ENCODE measurements at regions not wholly inside any gene's neighbourhood (a gene's known extent, or its start where the extent isn't known, plus 50 kb on each side); places are given as distances from the start of the nearest gene placed in this dataset.

DNA sequence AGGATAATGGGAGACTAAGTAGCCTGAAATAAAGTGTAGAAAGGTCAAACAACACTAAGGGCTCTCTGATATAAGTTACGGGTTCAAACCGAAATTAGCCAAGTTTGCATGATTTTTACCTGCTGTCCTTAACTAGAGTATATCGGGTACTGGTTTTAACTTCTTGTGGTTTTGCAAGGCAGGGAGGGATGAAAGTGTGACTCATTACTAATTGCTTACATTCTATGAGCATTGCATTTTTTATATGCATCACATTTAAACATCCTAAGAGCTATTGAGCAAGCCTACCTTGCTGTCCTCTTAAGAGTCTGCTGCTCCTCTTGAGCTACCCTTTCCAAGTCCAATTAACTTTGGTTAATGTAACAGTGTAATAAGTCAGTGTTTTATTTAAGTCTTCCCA, 415.4 kb downstream of the SLITRK5 start:
- Histone ChIP-seq H3K9me3 (ENCODE audit: control insufficient read depth in 4 of 4, low read length in 3 of 4) (no peaks in the 10 kb centered on the region), H3K4me3 (ENCODE audit: low read depth in 1 of 3, low read length in 3 of 3) (no peak overlapping the region), H3K27ac (ENCODE audit: low read depth in 1 of 2, low read length in 2 of 2) (no peak overlapping the region), H3K36me3 (ENCODE audit: control insufficient read depth in 4 of 4, insufficient read depth in 3 of 4, low read depth in 1 of 4, low read length in 3 of 4) (no peaks in the 10 kb centered on the region), H3K4me1 (ENCODE audit: control insufficient read depth in 4 of 4, insufficient read depth in 4 of 4, low read length in 3 of 4) (no peaks in the 10 kb centered on the region), H3K27me3 (ENCODE audit: control insufficient read depth in 4 of 4, insufficient read depth in 4 of 4, low read length in 3 of 4) (no peaks in the 10 kb centered on the region), H3K9ac (ENCODE audit: low read depth in 1 of 2, low read length in 2 of 2) (no peak overlapping the region)
- WGBS = 88% methylated on average over 3 of the region's 3 CpGs
- no peak for DNase-seq (ENCODE audit: low spot score)
- TF ChIP-seq, protein P1, sequence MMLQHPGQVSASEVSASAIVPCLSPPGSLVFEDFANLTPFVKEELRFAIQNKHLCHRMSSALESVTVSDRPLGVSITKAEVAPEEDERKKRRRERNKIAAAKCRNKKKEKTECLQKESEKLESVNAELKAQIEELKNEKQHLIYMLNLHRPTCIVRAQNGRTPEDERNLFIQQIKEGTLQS (IDR thresholded peaks at IDR 0.05) = no peak
- TF ChIP-seq RXRA (IDR thresholded peaks at IDR 0.05) (no peak), HNF4A (conservative IDR thresholded peaks at IDR 0.05) (no peak), HNF4G (IDR thresholded peaks at IDR 0.05) (no peak), TAF1 (conservative IDR thresholded peaks at IDR 0.05) (no peak), SP1 (IDR thresholded peaks at IDR 0.05) (no peak), GABPA (IDR thresholded peaks at IDR 0.05 in 1 of 2, conservative IDR thresholded peaks at IDR 0.05 in 1 of 2) (no peak)
- TF ChIP-seq, protein P2, sequence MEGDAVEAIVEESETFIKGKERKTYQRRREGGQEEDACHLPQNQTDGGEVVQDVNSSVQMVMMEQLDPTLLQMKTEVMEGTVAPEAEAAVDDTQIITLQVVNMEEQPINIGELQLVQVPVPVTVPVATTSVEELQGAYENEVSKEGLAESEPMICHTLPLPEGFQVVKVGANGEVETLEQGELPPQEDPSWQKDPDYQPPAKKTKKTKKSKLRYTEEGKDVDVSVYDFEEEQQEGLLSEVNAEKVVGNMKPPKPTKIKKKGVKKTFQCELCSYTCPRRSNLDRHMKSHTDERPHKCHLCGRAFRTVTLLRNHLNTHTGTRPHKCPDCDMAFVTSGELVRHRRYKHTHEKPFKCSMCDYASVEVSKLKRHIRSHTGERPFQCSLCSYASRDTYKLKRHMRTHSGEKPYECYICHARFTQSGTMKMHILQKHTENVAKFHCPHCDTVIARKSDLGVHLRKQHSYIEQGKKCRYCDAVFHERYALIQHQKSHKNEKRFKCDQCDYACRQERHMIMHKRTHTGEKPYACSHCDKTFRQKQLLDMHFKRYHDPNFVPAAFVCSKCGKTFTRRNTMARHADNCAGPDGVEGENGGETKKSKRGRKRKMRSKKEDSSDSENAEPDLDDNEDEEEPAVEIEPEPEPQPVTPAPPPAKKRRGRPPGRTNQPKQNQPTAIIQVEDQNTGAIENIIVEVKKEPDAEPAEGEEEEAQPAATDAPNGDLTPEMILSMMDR (IDR thresholded peaks at IDR 0.05; ENCODE audit: low read depth, low read length, missing input control) = no peak

DNA sequence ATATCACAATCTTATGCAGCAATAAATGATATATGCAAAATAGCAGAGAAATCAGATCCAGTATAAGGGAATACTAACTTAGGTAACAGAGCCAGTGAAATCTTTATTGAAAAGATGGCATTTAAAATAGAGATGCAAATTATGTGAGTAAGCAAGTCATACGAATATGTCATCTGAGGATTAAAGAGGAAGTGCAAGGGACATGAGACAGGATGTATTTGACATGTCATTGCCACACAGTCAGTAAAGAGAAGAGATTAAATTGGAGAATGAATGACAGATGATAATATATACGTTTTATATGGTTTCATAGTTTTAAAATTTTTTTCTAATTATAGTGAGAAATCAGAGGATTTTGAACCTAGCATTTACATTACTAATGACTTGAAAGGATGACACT, 426.4 kb downstream of the SLITRK5 start:
- Histone ChIP-seq H3K36me3 (ENCODE audit: control insufficient read depth in 4 of 4, insufficient read depth in 3 of 4, low read depth in 1 of 4, low read length in 3 of 4) (no peaks in the 10 kb centered on the region), H3K9me3 (ENCODE audit: control insufficient read depth in 4 of 4, low read length in 3 of 4) (no peaks in the 10 kb centered on the region), H3K9ac (ENCODE audit: low read depth in 1 of 2, low read length in 2 of 2) (no peak overlapping the region), H3K27me3 (ENCODE audit: control insufficient read depth in 4 of 4, insufficient read depth in 4 of 4, low read length in 3 of 4) (no peaks in the 10 kb centered on the region), H3K4me3 (ENCODE audit: low read depth in 1 of 3, low read length in 3 of 3) (no peak overlapping the region), H3K4me1 (ENCODE audit: control insufficient read depth in 4 of 4, insufficient read depth in 4 of 4, low read length in 3 of 4) (no peaks in the 10 kb centered on the region), H3K27ac (ENCODE audit: low read depth in 1 of 2, low read length in 2 of 2) (no peak overlapping the region)
- no peak for DNase-seq (ENCODE audit: low spot score)
- TF ChIP-seq RAD21 (IDR thresholded peaks at IDR 0.05) = no peak
- TF ChIP-seq HNF4G (IDR thresholded peaks at IDR 0.05) = no peak
- TF ChIP-seq SP1 (IDR thresholded peaks at IDR 0.05) = no peak
- TF ChIP-seq EGR1 (IDR thresholded peaks at IDR 0.05; ENCODE audit: low read depth in 2 of 2) = no peak
- TF ChIP-seq, protein P3, sequence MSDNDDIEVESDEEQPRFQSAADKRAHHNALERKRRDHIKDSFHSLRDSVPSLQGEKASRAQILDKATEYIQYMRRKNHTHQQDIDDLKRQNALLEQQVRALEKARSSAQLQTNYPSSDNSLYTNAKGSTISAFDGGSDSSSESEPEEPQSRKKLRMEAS (IDR thresholded peaks at IDR 0.05) = no peak
- 20% methylated on average over 2 of the region's 2 CpGs for WGBS

DNA sequence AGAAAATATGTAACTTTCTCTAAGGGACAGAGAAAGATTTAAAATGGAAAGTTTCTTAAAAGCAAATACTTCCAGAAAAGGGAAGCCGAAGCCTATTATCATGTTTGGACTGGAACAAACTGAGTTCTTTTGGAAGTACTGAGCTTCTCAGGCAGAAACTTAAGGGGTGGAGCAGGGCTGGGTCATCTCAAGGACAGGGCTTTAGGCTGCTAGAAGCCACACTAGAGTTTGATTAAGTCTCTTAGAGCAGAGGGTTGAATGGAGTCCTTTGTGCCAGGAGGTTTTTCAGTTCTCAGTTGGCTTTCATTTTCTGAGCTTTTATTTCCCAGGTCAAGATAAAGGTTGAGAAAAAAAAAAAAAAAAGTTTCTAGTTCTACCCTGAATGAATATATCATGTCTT, 432.7 kb downstream of the SLITRK5 start:
- no peak overlapping the region for H3K27ac ChIP-seq (ENCODE audit: low read depth in 1 of 2, low read length in 2 of 2)
- H3K4me3 ChIP-seq (ENCODE audit: low read depth in 1 of 3, low read length in 3 of 3) = no peak overlapping the region
- 64% methylated on average over 1 of the region's 1 CpG for WGBS
- DNase-seq (ENCODE audit: low spot score) = no peak
- H3K27me3 ChIP-seq (ENCODE audit: control insufficient read depth in 4 of 4, insufficient read depth in 4 of 4, low read length in 3 of 4) = no peaks in the 10 kb centered on the region
- no peaks in the 10 kb centered on the region for H3K36me3 ChIP-seq (ENCODE audit: control insufficient read depth in 4 of 4, insufficient read depth in 3 of 4, low read depth in 1 of 4, low read length in 3 of 4)
- H3K9me3 ChIP-seq (ENCODE audit: control insufficient read depth in 4 of 4, low read length in 3 of 4) = no peaks in the 10 kb centered on the region
- H3K9ac ChIP-seq (ENCODE audit: low read depth in 1 of 2, low read length in 2 of 2) = no peak overlapping the region
- H3K4me1 ChIP-seq (ENCODE audit: control insufficient read depth in 4 of 4, insufficient read depth in 4 of 4, low read length in 3 of 4) = no peaks in the 10 kb centered on the region
- no peak for TF ChIP-seq RAD21 (IDR thresholded peaks at IDR 0.05)
- TF ChIP-seq, protein P4, sequence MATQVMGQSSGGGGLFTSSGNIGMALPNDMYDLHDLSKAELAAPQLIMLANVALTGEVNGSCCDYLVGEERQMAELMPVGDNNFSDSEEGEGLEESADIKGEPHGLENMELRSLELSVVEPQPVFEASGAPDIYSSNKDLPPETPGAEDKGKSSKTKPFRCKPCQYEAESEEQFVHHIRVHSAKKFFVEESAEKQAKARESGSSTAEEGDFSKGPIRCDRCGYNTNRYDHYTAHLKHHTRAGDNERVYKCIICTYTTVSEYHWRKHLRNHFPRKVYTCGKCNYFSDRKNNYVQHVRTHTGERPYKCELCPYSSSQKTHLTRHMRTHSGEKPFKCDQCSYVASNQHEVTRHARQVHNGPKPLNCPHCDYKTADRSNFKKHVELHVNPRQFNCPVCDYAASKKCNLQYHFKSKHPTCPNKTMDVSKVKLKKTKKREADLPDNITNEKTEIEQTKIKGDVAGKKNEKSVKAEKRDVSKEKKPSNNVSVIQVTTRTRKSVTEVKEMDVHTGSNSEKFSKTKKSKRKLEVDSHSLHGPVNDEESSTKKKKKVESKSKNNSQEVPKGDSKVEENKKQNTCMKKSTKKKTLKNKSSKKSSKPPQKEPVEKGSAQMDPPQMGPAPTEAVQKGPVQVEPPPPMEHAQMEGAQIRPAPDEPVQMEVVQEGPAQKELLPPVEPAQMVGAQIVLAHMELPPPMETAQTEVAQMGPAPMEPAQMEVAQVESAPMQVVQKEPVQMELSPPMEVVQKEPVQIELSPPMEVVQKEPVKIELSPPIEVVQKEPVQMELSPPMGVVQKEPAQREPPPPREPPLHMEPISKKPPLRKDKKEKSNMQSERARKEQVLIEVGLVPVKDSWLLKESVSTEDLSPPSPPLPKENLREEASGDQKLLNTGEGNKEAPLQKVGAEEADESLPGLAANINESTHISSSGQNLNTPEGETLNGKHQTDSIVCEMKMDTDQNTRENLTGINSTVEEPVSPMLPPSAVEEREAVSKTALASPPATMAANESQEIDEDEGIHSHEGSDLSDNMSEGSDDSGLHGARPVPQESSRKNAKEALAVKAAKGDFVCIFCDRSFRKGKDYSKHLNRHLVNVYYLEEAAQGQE (IDR thresholded peaks at IDR 0.05) = no peak
- TF ChIP-seq, protein P5, sequence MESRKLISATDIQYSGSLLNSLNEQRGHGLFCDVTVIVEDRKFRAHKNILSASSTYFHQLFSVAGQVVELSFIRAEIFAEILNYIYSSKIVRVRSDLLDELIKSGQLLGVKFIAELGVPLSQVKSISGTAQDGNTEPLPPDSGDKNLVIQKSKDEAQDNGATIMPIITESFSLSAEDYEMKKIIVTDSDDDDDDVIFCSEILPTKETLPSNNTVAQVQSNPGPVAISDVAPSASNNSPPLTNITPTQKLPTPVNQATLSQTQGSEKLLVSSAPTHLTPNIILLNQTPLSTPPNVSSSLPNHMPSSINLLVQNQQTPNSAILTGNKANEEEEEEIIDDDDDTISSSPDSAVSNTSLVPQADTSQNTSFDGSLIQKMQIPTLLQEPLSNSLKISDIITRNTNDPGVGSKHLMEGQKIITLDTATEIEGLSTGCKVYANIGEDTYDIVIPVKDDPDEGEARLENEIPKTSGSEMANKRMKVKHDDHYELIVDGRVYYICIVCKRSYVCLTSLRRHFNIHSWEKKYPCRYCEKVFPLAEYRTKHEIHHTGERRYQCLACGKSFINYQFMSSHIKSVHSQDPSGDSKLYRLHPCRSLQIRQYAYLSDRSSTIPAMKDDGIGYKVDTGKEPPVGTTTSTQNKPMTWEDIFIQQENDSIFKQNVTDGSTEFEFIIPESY (IDR thresholded peaks at IDR 0.05) = no peak
- TF ChIP-seq EGR1 (IDR thresholded peaks at IDR 0.05; ENCODE audit: low read depth in 2 of 2) = no peak
- TF ChIP-seq YY1 (IDR thresholded peaks at IDR 0.05) = no peak
- no peak for TF ChIP-seq GABPA (IDR thresholded peaks at IDR 0.05 in 1 of 2, conservative IDR thresholded peaks at IDR 0.05 in 1 of 2)
- TF ChIP-seq JUND (IDR thresholded peaks at IDR 0.05) = no peak
- TF ChIP-seq, protein P3 (IDR thresholded peaks at IDR 0.05) = no peak
- TF ChIP-seq FOXA2 (IDR thresholded peaks at IDR 0.05) = no peak
- TF ChIP-seq, protein P1 (IDR thresholded peaks at IDR 0.05) = no peak
- no peak for TF ChIP-seq HNF4A (conservative IDR thresholded peaks at IDR 0.05)
- TF ChIP-seq, protein P2 (IDR thresholded peaks at IDR 0.05; ENCODE audit: low read depth, low read length, missing input control) = no peak
- no peak for TF ChIP-seq NR2F2 (IDR thresholded peaks at IDR 0.05)

Measured in liver (tissue), 8 donors.